Keratinocyte (primary cell): ENCODE measurements at regions not wholly inside any gene's neighbourhood (a gene's known extent, or its start where the extent isn't known, plus 50 kb on each side); places are given as distances from the start of the nearest gene placed in this dataset.

Experiments
- DNase-seq: peaks from one replicate; pipeline ENCODE4 v3.0.0-alpha.2; 2011; ENCODE audit warnings: low read depth, missing footprints, low spot score
- FAIRE-seq: peaks from 2 replicates; lab custom pipeline; 2011; peaks lifted over from hg19 to GRCh38; lab: Jason Lieb, UNC
- H2AFZ ChIP-seq: 2 replicates; pipeline ENCODE4 v1.6.0; 2012; ENCODE audit warnings: low read length, control low read depth, inconsistent platforms; ENCODE audit not compliant: control insufficient read depth
- H3K27ac ChIP-seq: 2 replicates; pipeline ENCODE4 v1.5.1; 2011; ENCODE audit warnings: low read length; ENCODE audit not compliant: control insufficient read depth, insufficient read depth
- H3K27me3 ChIP-seq: 3 replicates; pipeline ENCODE4 v1.6.0; 2011; ENCODE audit warnings: low read length; ENCODE audit not compliant: control insufficient read depth, insufficient read depth; ENCODE audit errors: extremely low read depth
- H3K36me3 ChIP-seq, 2 experiments: 2 replicates in 1 of 2; 3 replicates in 1 of 2; pipeline ENCODE4 v1.5.1; 2011; ENCODE audit warnings: low read length in 2 of 2, mild to moderate bottlenecking in 1 of 2; ENCODE audit not compliant: control insufficient read depth in 2 of 2, insufficient read depth in 2 of 2; ENCODE audit errors: extremely low read depth in 1 of 2
- H3K4me1 ChIP-seq: 3 replicates; pipeline ENCODE4 v1.5.1; 2011; ENCODE audit warnings: low read length; ENCODE audit not compliant: control insufficient read depth, insufficient read depth; ENCODE audit errors: extremely low read depth
- H3K4me2 ChIP-seq: 3 replicates; pipeline ENCODE4 v1.6.0; 2011; ENCODE audit warnings: low read depth, low read length; ENCODE audit not compliant: control insufficient read depth, insufficient read depth; ENCODE audit errors: extremely low read depth
- H3K4me3 ChIP-seq, 3 experiments: fragments of 200-600 bp in 1 of 3; sonication (generic) in 1 of 3; 2 replicates in 2 of 3; 3 replicates in 1 of 3; pipeline ENCODE4 v1.5.1; 2011 to 2016; ENCODE audit warnings: low read length in 3 of 3, mild to moderate bottlenecking in 3 of 3, control low read depth in 2 of 3, inconsistent platforms in 1 of 3, low read depth in 1 of 3, mixed read lengths in 1 of 3, mixed run types in 1 of 3, moderate library complexity in 1 of 3; ENCODE audit not compliant: control insufficient read depth in 2 of 3, insufficient read depth in 2 of 3; ENCODE audit errors: extremely low read depth in 1 of 3
- H3K79me2 ChIP-seq: 2 replicates; pipeline ENCODE4 v1.6.0; 2012; ENCODE audit warnings: low read length; ENCODE audit not compliant: control insufficient read depth, insufficient read depth
- H3K9ac ChIP-seq: 3 replicates; pipeline ENCODE4 v1.6.0; 2011; ENCODE audit warnings: low read length; ENCODE audit not compliant: control insufficient read depth, insufficient read depth; ENCODE audit errors: extremely low read depth
- H3K9me1 ChIP-seq: 3 replicates; pipeline ENCODE4 v1.6.0; 2011; ENCODE audit warnings: low read length; ENCODE audit not compliant: control insufficient read depth, insufficient read depth; ENCODE audit errors: extremely low read depth
- H3K9me3 ChIP-seq: 2 replicates; pipeline ENCODE4 v1.5.1; 2012; ENCODE audit warnings: low read depth, low read length; ENCODE audit not compliant: control insufficient read depth
- H4K20me1 ChIP-seq: 3 replicates; pipeline ENCODE4 v1.6.0; 2011; ENCODE audit warnings: low read length; ENCODE audit not compliant: control insufficient read depth, insufficient read depth; ENCODE audit errors: extremely low read depth
- CTCF ChIP-seq, 3 experiments: IDR thresholded peaks in 1 of 3; conservative IDR thresholded peaks in 1 of 3; optimal IDR thresholded peaks in 1 of 3; 2 replicates in 2 of 3; 3 replicates in 1 of 3; pipeline versions ENCODE3 to v1.5.1; 2011; ENCODE audit warnings: low read length in 3 of 3, mild to moderate bottlenecking in 3 of 3, moderate library complexity in 2 of 3, control low read depth in 1 of 3, inconsistent platforms in 1 of 3; ENCODE audit not compliant: insufficient read depth in 2 of 3; ENCODE audit errors: extremely low read depth in 1 of 3
- EZH2 ChIP-seq: IDR thresholded peaks from one replicate; pipeline ENCODE4 v1.6.1; 2012; ENCODE audit warnings: inconsistent platforms, mild to moderate bottlenecking, low read length, moderate library complexity
- dilution Hi-C: fragments of 300-500 bp; cut with MboI; formaldehyde crosslinking; loops from one replicate; pipeline ENCODE4 v1.7.0; 2020; ENCODE audit warnings: low sequenced_read_pairs; ENCODE audit not compliant: extremely low pct_ligation_motif_present

GRCh38 chr11:134945993-134946392 lies 534.0 kb upstream of the B3GAT1 start:
- TF ChIP-seq EZH2 (no peak), CTCF (optimal IDR thresholded peaks at IDR 0.05 in 1 of 3, IDR thresholded peaks at IDR 0.05 in 1 of 3, conservative IDR thresholded peaks at IDR 0.05 in 1 of 3; ENCODE audit: extremely low read depth in 1 of 3, insufficient read depth in 2 of 3, low read length in 3 of 3) (no peak)
- no peak overlapping the region for H3K9ac ChIP-seq
- no peaks in the 10 kb centered on the region for H3K36me3 ChIP-seq
- no peak overlapping the region for H3K4me2 ChIP-seq
- no peaks in the 10 kb centered on the region for H4K20me1 ChIP-seq
- H3K9me3 ChIP-seq, result peaks cover 2% of the 10 kb centered on the region
- H3K4me1 ChIP-seq, result no peaks in the 10 kb centered on the region
- no peak for FAIRE-seq
- H3K9me1 ChIP-seq, result no peaks in the 10 kb centered on the region
- DNase-seq, result no peak
- H2AFZ ChIP-seq, result no peak overlapping the region
- no peak overlapping the region for H3K27ac ChIP-seq
- H3K27me3 ChIP-seq, result no peaks in the 10 kb centered on the region
- no peaks in the 10 kb centered on the region for H3K79me2 ChIP-seq
- dilution Hi-C loops, result no loop called here
- H3K4me3 ChIP-seq, result no peak overlapping the region

GRCh38 chr11:134944986-134945385 lies 532.9 kb upstream of the B3GAT1 start:
- Histone ChIP-seq H3K4me2 (no peak overlapping the region), H3K36me3 (no peaks in the 10 kb centered on the region), H3K79me2 (no peaks in the 10 kb centered on the region), H3K27me3 (no peaks in the 10 kb centered on the region), H3K9me1 (no peaks in the 10 kb centered on the region), H2AFZ (no peak overlapping the region), H3K27ac (no peak overlapping the region), H3K9me3 (peaks cover 2% of the 10 kb centered on the region), H4K20me1 (no peaks in the 10 kb centered on the region), H3K9ac (no peak overlapping the region), H3K4me3 (no peak overlapping the region), H3K4me1 (no peaks in the 10 kb centered on the region)
- dilution Hi-C loops, result no loop called here
- FAIRE-seq, result no peak
- TF ChIP-seq EZH2, result no peak
- TF ChIP-seq CTCF (optimal IDR thresholded peaks at IDR 0.05 in 1 of 3, IDR thresholded peaks at IDR 0.05 in 1 of 3, conservative IDR thresholded peaks at IDR 0.05 in 1 of 3; ENCODE audit: extremely low read depth in 1 of 3, insufficient read depth in 2 of 3, low read length in 3 of 3), result no peak
- no peak for DNase-seq
